ENCODE measurements at regions not wholly inside any gene's neighbourhood (a gene's known extent, or its start where the extent isn't known, plus 50 kb on each side); places are given as distances from the start of the nearest gene placed in this dataset.
A peak's percentile ranks its signal among the peaks of the same experiment; 100 is the strongest.

DNA sequence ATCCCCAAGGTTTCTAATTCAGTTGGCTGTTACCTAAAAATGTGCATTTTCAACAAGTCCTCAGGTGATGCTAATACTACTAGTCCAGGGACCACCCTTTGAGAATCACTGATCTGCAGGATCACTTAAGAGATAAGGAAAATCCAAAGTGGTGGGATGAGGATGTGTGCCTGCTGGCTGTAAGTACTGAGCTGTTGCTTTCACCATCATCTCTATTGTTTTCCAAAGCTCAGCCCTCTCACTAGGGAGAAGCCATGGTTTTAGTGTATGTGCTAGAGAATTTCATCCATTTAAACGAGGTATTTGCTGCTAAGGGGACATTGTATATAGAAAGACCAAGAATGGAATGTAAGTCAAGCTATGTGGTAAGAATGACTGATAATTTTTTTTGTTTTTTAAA, 202.3 kb downstream of the KIF21A start:
- no peak for DNase-seq (ENCODE audit: low read depth)

DNA sequence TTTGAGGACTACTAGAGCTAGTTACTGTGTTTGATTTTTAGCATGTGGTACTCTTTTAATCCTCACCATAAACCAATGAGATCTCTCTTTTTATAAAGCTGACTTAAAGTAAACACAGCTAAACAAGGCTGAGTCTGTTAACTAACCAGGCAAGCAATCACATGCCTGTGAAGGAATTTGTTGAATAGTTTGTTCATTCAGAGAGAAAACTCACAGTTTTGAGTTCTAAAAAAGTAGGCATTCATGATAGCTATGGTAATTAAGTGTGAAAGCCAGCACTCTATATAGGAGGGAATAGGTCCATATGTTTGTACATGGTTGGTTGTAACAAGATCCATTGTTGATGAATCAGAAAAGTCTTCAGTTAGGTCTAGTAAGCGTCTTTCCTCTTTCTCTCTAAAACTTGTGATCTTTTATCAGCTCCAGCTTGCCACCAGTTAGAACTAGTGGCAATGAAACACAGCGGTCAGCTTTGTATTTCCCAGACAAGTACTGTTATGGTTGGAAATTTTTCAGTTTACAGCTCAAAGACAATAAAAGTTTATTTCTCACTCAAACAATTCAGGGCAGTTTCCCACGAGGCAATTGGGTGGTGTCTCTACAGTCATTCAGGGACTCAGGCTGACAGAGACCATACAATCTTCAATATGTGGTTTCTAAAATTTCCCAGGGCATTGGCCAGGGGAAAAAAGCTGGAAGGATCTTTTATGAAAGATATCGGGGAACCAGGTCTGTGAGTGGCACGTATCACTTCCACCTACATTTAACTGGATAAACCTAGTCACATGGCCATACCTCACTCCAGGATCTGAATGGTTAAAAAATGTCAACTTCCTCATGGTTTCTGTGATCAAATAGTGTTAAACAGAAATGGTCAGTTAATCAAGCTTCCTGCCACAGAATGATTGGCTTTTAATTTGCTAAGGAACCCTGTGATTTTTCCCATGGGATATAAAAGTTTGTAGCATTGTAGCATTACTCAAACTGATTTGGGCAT, 203.1 kb downstream of the KIF21A start:
- DNase-seq (ENCODE audit: low read depth) = no peak

DNA sequence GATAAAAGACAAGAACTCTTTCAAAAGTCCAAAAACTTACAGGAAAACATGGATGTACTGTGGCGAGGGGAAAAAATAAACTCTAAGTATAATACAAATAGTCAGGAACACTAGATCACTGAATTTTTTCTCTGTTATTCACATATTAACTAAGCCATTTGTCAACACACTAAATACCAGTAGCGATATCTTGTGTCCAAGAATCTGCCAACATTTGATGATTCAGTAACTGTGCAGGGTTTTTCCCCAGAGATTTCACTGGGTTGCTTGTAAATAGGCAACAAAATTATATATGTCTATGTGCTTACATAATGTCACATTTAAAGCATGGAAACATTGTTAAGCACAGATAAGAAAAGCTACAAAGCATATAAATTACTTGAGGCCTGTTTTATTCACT, 205.9 kb downstream of the KIF21A start:
- peak; percentile 6 for DNase-seq (ENCODE audit: low read depth)

DNA sequence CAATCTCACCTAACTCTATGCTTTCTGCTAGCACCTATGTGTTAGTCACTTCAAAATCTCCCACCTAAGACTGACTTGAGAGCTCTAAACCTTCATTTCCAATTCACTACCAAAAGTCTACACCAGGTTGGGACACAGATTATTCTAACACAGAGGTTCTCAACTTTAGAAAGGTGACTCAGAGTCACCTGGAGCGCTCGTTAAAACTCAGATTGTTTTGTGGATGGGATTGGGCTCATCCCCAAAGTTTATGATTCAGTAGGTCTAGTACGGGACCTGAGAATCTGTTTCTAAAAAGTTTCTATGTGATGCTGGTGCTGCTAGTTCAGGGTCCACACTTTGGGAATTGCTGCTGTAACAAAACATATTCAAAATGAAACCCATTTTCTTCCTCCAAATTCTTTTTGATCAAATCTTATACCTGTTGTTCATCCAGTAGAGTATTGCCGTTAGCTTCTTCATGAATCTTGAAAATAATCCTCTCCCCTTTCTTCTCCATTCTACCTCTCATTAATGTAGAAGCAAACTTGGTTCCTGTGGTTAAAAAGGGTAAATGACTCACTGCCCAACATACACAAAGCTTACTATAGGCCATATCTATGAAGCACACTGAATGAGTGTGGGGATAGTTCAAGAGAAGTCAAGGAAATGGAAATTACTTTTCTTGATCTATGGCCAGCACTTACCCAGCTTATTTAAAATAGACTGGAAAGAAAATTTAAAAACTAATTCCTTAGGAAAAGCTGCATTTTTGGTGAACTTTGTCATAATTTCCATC, 206.7 kb downstream of the KIF21A start:
- no peak for DNase-seq (ENCODE audit: low read depth)

DNA sequence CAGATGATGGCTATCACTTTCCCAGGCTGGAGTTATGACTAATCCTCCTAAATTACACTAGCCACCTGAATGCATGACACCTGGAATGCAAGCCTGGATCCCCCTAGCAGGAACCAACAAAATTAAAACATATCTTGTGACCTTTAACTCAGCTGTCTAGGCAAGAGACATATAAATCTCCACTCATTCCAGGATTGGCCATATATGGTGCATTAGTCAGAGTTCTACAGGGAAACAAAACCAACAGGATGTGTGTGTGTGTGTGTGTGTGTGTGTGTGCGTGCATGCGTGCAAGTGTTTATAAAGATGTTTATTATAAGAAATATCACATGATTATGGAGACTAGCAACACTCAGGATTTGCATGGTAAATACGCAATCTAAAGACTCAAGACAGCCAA, 212.8 kb downstream of the KIF21A start:
- DNase-seq (ENCODE audit: low read depth) = no peak

DNA sequence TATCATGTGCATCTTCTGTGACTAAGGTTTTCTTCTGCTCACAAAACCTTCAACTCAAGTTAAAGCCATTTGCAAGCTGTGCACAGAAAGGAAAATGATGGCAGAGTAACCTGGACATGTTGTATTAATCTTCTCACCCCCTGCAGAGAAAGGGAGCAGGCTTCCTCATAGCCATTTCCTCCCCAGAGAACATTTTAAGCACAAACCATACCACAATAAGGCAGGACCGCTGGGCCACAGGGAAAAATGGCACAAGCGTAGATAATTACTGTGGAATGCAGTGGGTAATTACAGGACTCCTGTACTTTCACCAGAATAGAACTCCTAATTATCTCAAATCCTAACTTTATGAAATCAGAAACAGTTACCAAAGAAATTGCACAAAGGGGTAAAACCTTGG, 215.7 kb downstream of the KIF21A start:
- no peak for DNase-seq (ENCODE audit: low read depth)

DNA sequence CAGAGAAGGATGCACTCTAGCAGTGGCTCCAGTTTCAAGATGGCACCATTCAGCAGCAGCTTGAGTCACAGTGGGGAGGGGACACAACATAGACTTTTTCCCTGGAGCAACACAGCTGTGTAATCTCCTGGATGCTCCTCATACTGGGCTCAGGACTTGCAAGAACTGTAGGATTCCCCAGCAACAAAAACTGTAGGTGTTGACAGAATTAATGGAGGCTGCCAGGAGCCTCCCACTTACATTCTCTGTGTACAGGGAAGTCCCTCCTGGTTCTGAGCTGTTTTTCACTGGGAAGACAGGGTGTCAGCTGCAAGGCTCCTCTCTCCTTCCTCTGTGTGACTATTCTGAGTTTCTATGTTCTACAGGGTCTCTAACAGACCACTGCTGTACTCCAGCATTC, 217.9 kb downstream of the KIF21A start:
- no peak for DNase-seq (ENCODE audit: low read depth)

DNA sequence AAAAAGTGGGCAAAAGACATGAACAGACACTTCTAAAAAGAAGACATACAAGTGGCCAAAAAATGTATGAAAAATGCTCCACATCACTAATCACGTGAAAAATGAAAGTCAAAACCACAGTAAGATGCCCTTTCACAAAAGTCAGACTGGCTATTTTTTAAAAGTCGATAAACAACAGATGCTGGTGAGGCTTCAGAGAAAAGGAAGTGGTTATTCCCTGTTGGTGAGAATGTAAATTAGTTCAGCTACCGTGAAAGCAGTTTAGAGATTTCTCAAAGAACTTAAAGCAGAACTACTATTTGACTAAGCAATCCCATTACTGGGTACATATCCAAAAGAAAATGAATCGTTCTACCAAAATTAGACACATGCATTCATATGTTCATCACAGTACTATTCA, 237.0 kb downstream of the KIF21A start:
- no peak for DNase-seq (ENCODE audit: low read depth)

DNA sequence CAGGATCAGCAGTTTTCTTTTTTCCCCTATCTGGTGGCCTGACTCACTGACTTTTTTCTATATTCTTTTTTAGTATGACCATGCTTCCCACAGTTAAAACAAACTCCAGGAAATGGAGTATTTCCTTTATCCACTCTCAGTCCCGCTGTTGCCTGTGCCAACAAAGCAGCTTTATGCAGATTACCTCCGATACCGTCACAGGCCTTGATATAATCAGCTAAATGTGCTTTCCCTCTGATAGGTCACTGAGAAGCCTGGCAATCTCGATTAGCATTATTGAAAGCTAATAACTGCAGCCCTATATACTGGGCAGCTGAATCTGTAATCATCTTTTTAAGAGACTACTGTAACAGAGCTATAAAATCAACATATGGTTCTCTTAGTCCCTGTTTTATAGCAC, 243.6 kb downstream of the KIF21A start:
- DNase-seq (ENCODE audit: low read depth) = no peak

DNA sequence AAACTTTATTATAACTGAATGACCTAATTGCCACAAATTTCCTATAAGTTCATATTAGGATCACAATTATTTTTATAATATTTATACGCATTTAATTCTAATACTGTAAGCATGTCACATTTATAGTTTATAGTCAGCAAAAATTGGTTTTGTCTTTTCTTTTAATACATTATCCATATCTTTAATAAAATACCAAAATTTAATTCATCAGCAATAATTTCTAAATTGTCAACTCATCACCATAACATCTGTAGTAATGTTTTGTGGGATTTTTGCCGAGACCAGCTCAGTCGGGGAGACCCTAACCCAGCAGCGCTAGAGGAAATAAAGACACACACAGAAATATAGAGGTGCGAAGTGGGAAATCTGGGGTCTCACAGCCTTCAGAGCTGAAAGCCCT, 254.2 kb downstream of the KIF21A start:
- DNase-seq (ENCODE audit: low read depth) = no peak

DNA sequence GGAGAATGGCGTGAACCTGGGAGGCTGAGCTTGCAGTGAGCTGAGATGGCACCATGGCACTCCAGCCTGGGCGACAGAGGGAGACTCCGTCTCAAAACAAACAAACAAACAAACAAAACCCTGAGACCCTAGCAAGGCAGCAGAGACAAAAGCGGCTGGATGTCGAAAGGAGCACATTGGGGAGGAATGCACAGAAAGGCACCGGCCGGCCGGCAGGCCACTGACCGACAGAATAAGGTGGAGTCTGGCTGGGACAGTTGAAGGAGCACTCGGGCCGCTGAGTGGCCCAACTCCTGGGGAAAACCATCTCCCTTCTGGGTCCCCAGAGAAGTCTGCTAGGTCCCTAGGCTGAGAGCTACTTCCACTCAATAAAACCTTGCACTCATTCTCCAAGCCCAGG, 256.2 kb downstream of the KIF21A start:
- no peak for DNase-seq (ENCODE audit: low read depth)

DNA sequence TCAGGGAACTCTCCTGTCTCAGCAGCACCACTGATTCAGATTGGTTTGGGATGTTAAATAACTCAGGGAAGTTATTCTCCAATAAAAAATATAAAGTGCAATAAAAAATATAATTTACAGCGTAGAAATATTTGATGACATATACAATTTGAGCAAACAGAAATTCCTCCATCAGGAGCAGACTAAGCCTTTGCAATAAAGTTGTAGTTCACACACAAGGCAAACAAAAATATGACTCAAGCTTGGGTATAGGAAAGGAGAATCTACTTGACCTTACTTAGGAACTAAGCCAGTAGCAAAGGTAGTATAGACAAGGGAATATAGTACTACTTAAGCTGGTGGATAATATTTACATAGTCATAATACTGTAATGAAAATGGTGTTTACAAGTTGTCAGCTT, 264.1 kb downstream of the KIF21A start:
- no peak for DNase-seq (ENCODE audit: low read depth)

DNA sequence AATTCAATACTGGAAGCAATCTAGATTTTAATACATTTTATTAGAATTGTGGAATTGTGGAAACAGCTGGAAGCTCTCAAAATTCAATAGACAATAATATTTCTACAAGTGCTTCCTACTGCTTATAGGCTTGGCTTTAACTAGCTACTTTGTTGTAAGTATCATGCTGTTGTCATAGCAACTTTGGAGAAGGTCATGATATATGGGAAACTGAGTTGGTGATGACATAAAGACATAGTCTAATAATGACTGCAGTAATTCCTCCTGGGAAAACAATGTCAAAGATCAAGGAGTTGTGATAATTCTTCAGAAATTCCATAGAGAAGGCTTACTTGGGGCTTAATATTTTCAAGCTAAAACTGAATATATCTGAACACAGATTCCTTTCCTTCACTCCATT, 266.6 kb downstream of the KIF21A start:
- DNase-seq (ENCODE audit: low read depth) = no peak

DNA sequence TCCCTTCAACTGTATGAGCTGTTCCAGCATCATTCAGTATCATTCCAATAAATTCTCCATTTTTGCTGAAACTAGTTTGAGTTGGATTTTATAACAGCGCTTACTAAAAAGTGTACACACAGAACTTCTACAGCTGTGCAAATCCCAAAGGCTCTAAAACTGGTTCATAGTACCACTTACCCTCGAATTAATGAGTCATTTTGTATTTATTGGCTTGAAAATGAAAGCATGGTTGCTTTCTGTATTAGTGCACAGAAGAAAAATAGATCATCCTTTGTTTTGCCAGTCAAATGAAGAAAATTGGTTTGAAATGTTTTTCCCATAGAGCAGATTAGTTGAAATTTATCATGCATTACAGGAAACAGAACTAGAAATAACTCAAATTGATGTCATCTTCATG, 268.3 kb upstream of the CPNE8 start:
- no peak for DNase-seq (ENCODE audit: low read depth)

DNA sequence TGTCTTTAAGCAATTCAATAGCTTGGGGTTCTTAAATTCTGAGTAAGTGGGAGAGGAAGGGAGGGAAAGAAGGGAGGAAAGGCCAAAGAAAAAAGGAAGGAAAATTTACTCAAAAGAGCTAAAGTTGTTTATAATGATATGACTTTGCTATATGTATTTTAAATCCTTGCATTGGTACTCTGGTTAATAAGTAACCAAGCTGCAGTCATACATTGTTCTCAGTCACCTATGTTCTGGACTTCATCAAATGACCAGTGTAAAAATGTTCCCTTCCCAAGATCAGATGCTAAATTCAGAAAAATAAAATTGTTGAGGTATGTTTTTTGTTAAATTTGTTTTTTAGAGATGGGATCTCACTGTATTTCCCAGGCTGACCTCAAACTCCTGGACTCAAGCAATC, 259.9 kb upstream of the CPNE8 start:
- DNase-seq (ENCODE audit: low read depth) = no peak

DNA sequence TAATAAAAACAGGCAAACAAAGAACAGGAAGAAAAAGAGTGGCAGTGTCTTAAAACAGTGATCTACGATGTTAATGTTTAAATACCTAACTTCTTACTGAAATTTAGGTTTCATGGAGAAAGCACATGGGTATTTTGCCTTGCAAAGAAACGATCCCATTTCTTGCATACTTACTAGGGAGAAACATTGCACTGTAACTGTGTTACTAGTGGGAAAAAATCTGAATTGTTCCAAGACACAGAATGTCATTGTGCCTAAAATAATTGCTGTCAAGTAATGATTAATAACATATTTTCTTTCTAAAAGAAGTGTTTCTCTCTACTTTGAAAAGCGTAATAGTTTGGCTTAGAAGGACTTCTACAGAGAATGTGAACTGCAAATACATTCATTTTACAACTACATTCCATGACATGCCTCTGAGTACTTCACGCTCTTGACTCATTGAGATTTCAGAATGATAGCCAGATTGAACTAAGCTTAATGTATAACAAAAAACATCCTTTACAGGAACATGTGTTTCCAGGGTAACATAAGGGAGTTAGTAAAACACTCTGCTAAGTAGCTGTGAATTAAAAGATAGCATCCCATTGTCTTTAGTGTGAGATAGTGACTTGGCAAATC, 256.2 kb upstream of the CPNE8 start:
- DNase-seq (ENCODE audit: low read depth) = no peak

DNA sequence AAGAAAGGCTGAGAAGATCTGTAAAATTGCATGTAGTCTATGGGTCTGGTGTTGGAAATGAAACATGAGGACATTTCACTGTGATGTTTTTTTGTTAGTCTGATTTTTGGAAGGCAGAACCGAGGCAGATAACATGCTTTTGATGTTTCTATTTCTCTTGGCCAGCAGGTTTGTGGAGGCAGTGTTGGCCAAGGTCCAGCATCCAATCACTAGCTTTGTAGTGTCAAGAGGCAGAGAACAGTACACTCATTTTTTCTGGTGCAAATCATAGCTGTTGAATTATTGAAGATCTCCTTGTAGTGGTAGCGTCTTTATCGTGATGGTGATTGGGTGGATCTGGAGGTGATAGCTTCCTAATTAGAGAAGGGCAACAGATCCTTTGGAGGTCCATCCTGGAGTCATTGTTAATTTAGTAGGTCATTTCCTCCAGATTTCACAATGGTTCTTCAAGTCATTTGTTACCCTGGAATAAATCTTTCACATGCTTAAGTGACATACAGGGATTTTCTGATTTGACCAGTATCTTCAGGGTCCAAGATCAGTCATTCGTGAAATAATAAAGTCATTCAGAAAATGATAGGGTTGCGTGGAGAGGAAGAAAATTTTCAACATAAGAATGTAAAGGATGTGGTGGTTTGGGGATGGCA, 252.4 kb upstream of the CPNE8 start:
- DNase-seq (ENCODE audit: low read depth) = no peak

DNA sequence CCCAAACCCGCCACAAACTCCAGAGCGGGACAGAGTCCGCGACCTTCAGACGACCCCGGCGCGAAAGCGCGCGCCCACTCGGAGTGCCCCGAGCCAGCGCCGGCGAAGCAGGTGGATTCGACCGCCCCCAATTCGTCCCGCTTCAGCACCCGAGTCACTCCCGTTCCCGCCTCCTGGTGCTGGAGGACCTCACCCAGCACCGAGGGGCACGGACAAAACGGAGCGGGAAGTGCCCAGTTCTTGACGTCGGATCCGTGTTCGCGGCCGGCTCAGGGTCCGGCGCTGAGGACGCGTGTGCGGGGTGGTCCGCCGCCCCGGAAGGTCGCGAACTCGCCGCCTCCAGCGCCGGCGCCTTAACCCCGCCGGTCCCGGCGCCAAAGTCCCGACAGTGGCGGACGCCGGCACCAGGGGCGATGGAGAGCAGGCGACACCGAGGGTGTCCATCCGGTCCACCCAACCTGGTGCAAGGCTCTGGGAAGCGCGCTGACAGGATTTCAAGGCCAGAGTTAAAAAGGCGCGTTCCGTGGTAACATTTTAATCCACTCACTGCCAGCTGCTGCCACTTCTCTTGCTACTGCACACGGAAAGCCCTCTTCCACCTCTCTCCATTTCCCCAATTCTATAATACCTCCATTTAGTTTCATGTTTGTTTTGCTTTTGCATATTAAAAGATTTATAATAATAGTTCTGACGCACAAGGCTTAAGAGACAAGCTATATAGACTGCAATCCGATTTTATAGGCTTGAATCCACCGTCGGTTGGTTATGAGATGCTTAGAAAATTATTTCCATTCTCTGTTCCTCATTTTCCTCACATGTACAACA, 240.0 kb upstream of the CPNE8 start:
- no peak for DNase-seq (ENCODE audit: low read depth)

DNA sequence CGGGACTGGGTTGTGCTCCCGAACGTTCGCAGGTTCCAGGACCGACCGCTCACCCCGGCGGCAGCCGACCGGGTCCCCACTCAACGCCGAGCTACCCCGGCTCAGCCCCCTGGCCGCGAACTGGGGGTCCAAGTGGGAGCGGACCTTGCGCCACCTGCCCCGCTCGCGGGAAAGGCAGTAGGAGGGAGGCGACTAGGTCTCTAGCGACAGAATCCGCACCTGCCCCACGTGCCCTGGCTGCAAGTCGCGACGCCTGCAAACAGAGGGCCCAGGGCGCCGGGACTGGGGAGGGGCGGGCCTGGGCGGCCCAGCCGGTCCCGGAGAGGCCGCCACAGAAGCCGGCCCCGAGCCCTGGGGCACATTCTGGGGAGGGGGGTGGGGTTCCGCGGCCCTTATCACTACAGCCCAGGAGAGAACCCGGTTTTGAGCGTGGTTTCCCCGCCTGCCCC, 239.2 kb upstream of the CPNE8 start:
- DNase-seq (ENCODE audit: low read depth) = no peak

DNA sequence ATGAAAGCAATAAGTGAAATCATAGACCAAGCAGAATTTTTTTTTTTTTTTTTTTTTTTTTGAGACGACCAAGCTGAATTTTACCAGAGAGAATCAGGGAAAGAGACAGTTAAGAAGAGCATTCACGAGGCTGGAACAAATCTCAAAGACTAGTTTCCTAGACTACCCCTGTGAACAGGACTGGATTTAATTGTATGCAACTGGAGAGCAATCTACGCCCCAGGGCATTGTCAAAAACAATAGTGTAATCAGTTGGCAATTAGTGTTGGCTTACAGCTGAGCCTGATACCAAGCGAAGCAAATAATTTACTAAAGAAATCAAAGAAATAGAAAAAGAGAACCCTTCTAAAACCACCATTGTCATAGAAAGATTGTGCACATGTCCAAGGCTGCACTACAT, 232.9 kb upstream of the CPNE8 start:
- no peak for DNase-seq (ENCODE audit: low read depth)

DNA sequence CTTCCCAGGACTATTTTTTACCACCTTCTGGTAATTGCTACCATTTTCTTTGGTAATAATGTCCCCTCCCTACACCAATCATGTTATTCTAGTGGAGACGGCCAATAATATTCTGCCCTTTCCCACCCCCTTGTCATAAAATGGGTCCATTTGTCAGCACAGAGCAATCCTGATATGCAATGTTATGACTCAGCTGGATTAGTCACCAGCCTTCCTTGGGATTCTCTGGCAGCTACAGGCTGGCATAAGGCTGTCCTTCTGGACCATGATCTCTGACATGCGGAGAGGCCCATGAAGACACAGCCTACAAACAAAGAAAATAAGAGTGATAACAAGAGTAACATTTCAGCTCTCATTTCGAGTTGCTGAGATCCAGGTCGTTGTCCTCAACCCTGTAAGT, 222.0 kb upstream of the CPNE8 start:
- DNase-seq (ENCODE audit: low read depth) = no peak
